ENCODE measurements at regions not wholly inside any gene's neighbourhood (a gene's known extent, or its start where the extent isn't known, plus 50 kb on each side); places are given as distances from the start of the nearest gene placed in this dataset.

DNA sequence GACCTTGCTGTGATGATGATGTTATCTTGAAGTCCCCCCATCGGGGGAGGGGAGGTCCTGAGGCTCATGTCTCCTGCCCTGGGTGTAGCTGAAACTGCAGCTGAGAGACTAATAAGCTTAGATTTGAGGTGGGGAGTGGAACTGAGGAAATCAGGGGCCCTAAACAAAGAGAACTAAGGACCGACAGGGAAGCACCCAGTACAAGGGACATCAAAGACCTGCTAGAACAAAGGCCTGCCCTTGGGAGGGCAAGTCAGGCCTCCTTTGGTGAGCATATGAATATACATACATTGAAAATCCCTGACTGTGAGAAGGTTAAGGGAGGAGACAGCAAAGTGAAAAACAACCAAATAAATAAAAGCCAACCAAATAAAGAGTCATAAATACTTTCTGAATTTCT lies 1132.5 kb upstream of the CELF4 start:
- Histone ChIP-seq H3K4me1 (no peaks in the 10 kb centered on the region), H3K27me3 (replicated peaks; ENCODE audit: control insufficient read depth, insufficient read depth, low read length) (no peaks in the 10 kb centered on the region), H3K9me3 (no peaks in the 10 kb centered on the region), H3K36me3 (ENCODE audit: control insufficient read depth, insufficient read depth, low read length) (no peaks in the 10 kb centered on the region), H3K4me3 (ENCODE audit: low read depth, low read length) (no peak overlapping the region)
- Mint-ChIP-seq H3K27me3 (ENCODE audit: insufficient read depth, unreplicated experiment) (no peaks in the 10 kb centered on the region), H3K4me1 (ENCODE audit: low read depth, unreplicated experiment) (no peaks in the 10 kb centered on the region), H3K4me3 (ENCODE audit: unreplicated experiment) (no peak overlapping the region), H3K27ac (ENCODE audit: unreplicated experiment) (no peak overlapping the region), H3K36me3 (ENCODE audit: insufficient read depth, unreplicated experiment) (no peaks in the 10 kb centered on the region), H3K9me3 (ENCODE audit: unreplicated experiment) (no peaks in the 10 kb centered on the region)
- TF ChIP-seq, protein P1, sequence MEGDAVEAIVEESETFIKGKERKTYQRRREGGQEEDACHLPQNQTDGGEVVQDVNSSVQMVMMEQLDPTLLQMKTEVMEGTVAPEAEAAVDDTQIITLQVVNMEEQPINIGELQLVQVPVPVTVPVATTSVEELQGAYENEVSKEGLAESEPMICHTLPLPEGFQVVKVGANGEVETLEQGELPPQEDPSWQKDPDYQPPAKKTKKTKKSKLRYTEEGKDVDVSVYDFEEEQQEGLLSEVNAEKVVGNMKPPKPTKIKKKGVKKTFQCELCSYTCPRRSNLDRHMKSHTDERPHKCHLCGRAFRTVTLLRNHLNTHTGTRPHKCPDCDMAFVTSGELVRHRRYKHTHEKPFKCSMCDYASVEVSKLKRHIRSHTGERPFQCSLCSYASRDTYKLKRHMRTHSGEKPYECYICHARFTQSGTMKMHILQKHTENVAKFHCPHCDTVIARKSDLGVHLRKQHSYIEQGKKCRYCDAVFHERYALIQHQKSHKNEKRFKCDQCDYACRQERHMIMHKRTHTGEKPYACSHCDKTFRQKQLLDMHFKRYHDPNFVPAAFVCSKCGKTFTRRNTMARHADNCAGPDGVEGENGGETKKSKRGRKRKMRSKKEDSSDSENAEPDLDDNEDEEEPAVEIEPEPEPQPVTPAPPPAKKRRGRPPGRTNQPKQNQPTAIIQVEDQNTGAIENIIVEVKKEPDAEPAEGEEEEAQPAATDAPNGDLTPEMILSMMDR (IDR thresholded peaks at IDR 0.05; ENCODE audit: insufficient read depth in 1 of 2, low read depth in 1 of 2, low read length in 1 of 2, severe bottlenecking in 1 of 2, unreplicated experiment in 1 of 2): no peak
- no TSS peak for BruUV-seq (replicated peaks)
- intact Hi-C loops (cut with micrococcal nuclease; ENCODE audit: unreplicated experiment): no loop called here
- no peak for DNase-seq
- CTCF ChIA-PET: no interaction called here
- POLR2A ChIA-PET: no interaction called here

DNA sequence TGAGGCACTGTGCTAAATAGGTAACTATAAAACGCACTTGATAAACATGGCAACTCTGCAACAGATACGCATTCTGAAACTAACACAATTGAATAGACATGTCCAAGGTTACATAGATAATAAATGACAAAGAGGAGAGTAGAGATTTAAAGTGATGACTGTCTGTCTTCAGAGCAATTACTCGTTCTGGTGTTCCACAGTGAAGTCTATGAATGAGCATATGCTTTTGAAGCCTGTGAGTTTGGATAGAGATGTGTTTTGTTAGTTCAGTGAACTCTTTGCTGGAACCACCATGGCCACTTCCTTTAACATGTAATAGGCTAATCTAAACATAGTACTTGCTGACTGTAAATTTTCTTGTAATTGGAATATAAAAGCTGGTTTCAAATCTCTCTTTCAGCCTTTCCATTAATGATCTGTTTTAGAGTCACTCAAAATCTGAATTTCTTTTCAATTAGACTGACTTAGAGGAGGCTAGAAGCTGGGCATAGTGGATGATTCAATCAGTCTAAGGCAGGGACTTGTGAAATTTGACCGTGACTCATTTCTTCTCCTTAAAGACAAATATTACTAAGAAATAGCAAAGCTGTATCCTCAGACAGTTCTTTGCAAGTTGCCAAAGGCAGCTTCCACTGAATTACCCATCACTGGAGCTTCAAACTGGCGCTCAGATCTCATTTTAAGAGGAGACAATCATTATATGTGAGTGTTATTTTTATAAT lies 1130.1 kb upstream of the CELF4 start:
- H3K4me1 Mint-ChIP-seq (ENCODE audit: low read depth, unreplicated experiment): no peaks in the 10 kb centered on the region
- no peak overlapping the region for H3K4me3 ChIP-seq (ENCODE audit: low read depth, low read length)
- DNase-seq: no peak
- no peaks in the 10 kb centered on the region for H3K4me1 ChIP-seq
- no peaks in the 10 kb centered on the region for H3K27me3 ChIP-seq (replicated peaks; ENCODE audit: control insufficient read depth, insufficient read depth, low read length)
- intact Hi-C loops (cut with micrococcal nuclease; ENCODE audit: unreplicated experiment): no loop called here
- CTCF ChIA-PET: no interaction called here
- no peaks in the 10 kb centered on the region for H3K9me3 Mint-ChIP-seq (ENCODE audit: unreplicated experiment)
- no peaks in the 10 kb centered on the region for H3K9me3 ChIP-seq
- no peaks in the 10 kb centered on the region for H3K36me3 Mint-ChIP-seq (ENCODE audit: insufficient read depth, unreplicated experiment)
- H3K27me3 Mint-ChIP-seq (ENCODE audit: insufficient read depth, unreplicated experiment): peaks cover 3% of the 10 kb centered on the region
- no peaks in the 10 kb centered on the region for H3K36me3 ChIP-seq (ENCODE audit: control insufficient read depth, insufficient read depth, low read length)
- H3K4me3 Mint-ChIP-seq (ENCODE audit: unreplicated experiment): no peak overlapping the region
- BruUV-seq (replicated peaks): no TSS peak
- TF ChIP-seq, protein P1 (IDR thresholded peaks at IDR 0.05; ENCODE audit: insufficient read depth in 1 of 2, low read depth in 1 of 2, low read length in 1 of 2, severe bottlenecking in 1 of 2, unreplicated experiment in 1 of 2): no peak
- no peak overlapping the region for H3K27ac Mint-ChIP-seq (ENCODE audit: unreplicated experiment)
- POLR2A ChIA-PET: no interaction called here

DNA sequence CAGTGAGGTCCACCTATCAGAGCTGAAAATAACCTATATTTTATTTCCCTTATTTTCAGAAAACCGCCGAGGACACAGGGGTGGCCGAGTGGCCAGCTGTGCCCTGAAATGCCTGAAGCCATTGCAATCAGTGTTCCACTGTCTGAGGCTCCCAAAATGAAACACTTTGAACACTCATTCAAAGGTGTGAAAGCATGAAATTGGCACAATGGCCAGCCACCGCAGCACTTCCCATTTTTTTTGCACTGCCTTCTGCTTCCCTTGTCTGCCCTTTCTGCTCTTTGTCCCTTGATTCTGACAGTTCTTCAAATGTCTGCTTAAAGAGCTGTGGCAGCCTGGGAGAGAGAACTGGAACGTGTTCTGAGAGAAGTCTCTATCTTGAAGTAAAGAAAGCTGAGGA lies 1127.5 kb upstream of the CELF4 start:
- Histone ChIP-seq H3K27me3 (replicated peaks; ENCODE audit: control insufficient read depth, insufficient read depth, low read length) (no peaks in the 10 kb centered on the region), H3K4me1 (no peaks in the 10 kb centered on the region), H3K36me3 (ENCODE audit: control insufficient read depth, insufficient read depth, low read length) (no peaks in the 10 kb centered on the region), H3K9me3 (no peaks in the 10 kb centered on the region), H3K4me3 (ENCODE audit: low read depth, low read length) (no peak overlapping the region)
- Mint-ChIP-seq H3K4me1 (ENCODE audit: low read depth, unreplicated experiment) (no peaks in the 10 kb centered on the region), H3K4me3 (ENCODE audit: unreplicated experiment) (no peak overlapping the region), H3K27me3 (ENCODE audit: insufficient read depth, unreplicated experiment) (peaks cover 3% of the 10 kb centered on the region), H3K36me3 (ENCODE audit: insufficient read depth, unreplicated experiment) (no peaks in the 10 kb centered on the region), H3K27ac (ENCODE audit: unreplicated experiment) (no peak overlapping the region), H3K9me3 (ENCODE audit: unreplicated experiment) (no peaks in the 10 kb centered on the region)
- TF ChIP-seq, protein P1 (IDR thresholded peaks at IDR 0.05; ENCODE audit: insufficient read depth in 1 of 2, low read depth in 1 of 2, low read length in 1 of 2, severe bottlenecking in 1 of 2, unreplicated experiment in 1 of 2): no peak
- CTCF ChIA-PET: no interaction called here
- POLR2A ChIA-PET: no interaction called here
- DNase-seq: no peak
- BruUV-seq (replicated peaks): no TSS peak
- intact Hi-C loops (cut with micrococcal nuclease; ENCODE audit: unreplicated experiment): no loop called here

Measured in Caco-2 (cell line).